CD14-positive monocyte (primary cell): ENCODE measurements at regions not wholly inside any gene's neighbourhood (a gene's known extent, or its start where the extent isn't known, plus 50 kb on each side); places are given as distances from the start of the nearest gene placed in this dataset.

Experiments used
- DNase-seq, 3 donors: peaks; one replicate each; pipeline ENCODE4 v3.0.0-alpha.2; 2011 to 2022
- H2AFZ ChIP-seq: 2 replicates; pipeline ENCODE4 v1.6.0; 2012; ENCODE audit warnings: mild to moderate bottlenecking, low read depth, low read length, inconsistent platforms; ENCODE audit not compliant: insufficient read depth, poor library complexity, severe bottlenecking
- H3K27ac ChIP-seq, 2 donors: 1 replicate in 1 of 2; 2 replicates in 1 of 2; pipeline ENCODE4 v1.5.1; 2012 to 2013; ENCODE audit warnings: low read length in 2 of 2, control low read depth in 1 of 2, inconsistent platforms in 1 of 2, low read depth in 1 of 2, mild to moderate bottlenecking in 1 of 2
- H3K27me3 ChIP-seq, 2 donors: one replicate each; pipeline versions ENCODE4 v1.6.0 to v1.6.1; 2011 to 2013; ENCODE audit warnings: low read length in 2 of 2; ENCODE audit not compliant: control insufficient read depth in 2 of 2, insufficient read depth in 2 of 2
- H3K36me3 ChIP-seq, 2 donors: replicated peaks in 1 of 2; 1 replicate in 1 of 2; 2 replicates in 1 of 2; pipeline versions ENCODE4 v1.5.1 to v1.6.1; 2012 to 2013; ENCODE audit warnings: low read length in 2 of 2, control low read depth in 1 of 2, inconsistent platforms in 1 of 2, mild to moderate bottlenecking in 1 of 2; ENCODE audit not compliant: insufficient read depth in 2 of 2, control insufficient read depth in 1 of 2
- H3K4me1 ChIP-seq, 2 donors: 1 replicate in 1 of 2; 2 replicates in 1 of 2; pipeline versions ENCODE4 v1.5.1 to v1.6.1; 2012 to 2013; ENCODE audit warnings: low read length in 2 of 2, control low read depth in 1 of 2, inconsistent platforms in 1 of 2, mild to moderate bottlenecking in 1 of 2, moderate library complexity in 1 of 2; ENCODE audit not compliant: insufficient read depth in 2 of 2, control insufficient read depth in 1 of 2
- H3K4me2 ChIP-seq: replicated peaks from 2 replicates; pipeline ENCODE3; 2012; ENCODE audit warnings: low read length, moderate library complexity, mild to moderate bottlenecking; ENCODE audit not compliant: poor library complexity, severe bottlenecking; ENCODE audit errors: extremely low read depth
- H3K4me3 ChIP-seq, 3 experiments: fragments of 200-600 bp in 1 of 3; sonication (generic) in 1 of 3; replicated peaks in 1 of 3; 1 replicate in 2 of 3; 2 replicates in 1 of 3; pipeline ENCODE4 v1.5.1; 2011 to 2013; ENCODE audit warnings: low read length in 3 of 3, mild to moderate bottlenecking in 3 of 3, control low read depth in 2 of 3, low read depth in 2 of 3, inconsistent platforms in 1 of 3, moderate library complexity in 1 of 3
- H3K79me2 ChIP-seq: 2 replicates; pipeline ENCODE4 v1.6.0; 2012; ENCODE audit warnings: mild to moderate bottlenecking, control low read depth, inconsistent platforms, low read length, moderate library complexity; ENCODE audit not compliant: insufficient read depth
- H3K9ac ChIP-seq: 2 replicates; pipeline ENCODE4 v1.6.0; 2017; ENCODE audit warnings: low read length, mild to moderate bottlenecking; ENCODE audit not compliant: insufficient read depth, poor library complexity, severe bottlenecking
- H3K9me3 ChIP-seq, 2 donors: replicated peaks in 1 of 2; 1 replicate in 1 of 2; 2 replicates in 1 of 2; pipeline versions ENCODE4 v1.5.1 to v1.6.1; 2012 to 2013; ENCODE audit warnings: low read length in 2 of 2, control low read depth in 1 of 2; ENCODE audit not compliant: control insufficient read depth in 1 of 2, insufficient read depth in 1 of 2
- H4K20me1 ChIP-seq: 2 replicates; pipeline ENCODE4 v1.6.0; 2012; ENCODE audit warnings: mild to moderate bottlenecking, low read length, control low read depth, moderate library complexity; ENCODE audit not compliant: insufficient read depth
- H3K27ac Mint-ChIP-seq, 7 donors: one replicate each; pipeline ENCODE4 v1.8.0; 2020; ENCODE audit warnings: mild to moderate bottlenecking in 7 of 7, mixed read lengths in 7 of 7, moderate library complexity in 6 of 7, inconsistent platforms in 2 of 7
- H3K27me3 Mint-ChIP-seq, 3 donors: one replicate each; pipeline ENCODE4 v1.8.0; 2021 to 2022; ENCODE audit warnings: low read depth in 3 of 3, mild to moderate bottlenecking in 3 of 3, mixed read lengths in 3 of 3, moderate library complexity in 3 of 3, inconsistent platforms in 1 of 3
- H3K36me3 Mint-ChIP-seq, 2 donors: one replicate each; pipeline ENCODE4 v1.8.0; 2020; ENCODE audit warnings: mixed read lengths in 2 of 2, inconsistent platforms in 1 of 2, mild to moderate bottlenecking in 1 of 2
- H3K4me1 Mint-ChIP-seq: one replicate; pipeline ENCODE4 v1.8.0; 2020; ENCODE audit warnings: mild to moderate bottlenecking, mixed read lengths
- H3K4me3 Mint-ChIP-seq, 2 donors: one replicate each; pipeline ENCODE4 v1.8.0; 2020; ENCODE audit warnings: mild to moderate bottlenecking in 2 of 2, mixed read lengths in 2 of 2, moderate library complexity in 1 of 2
- H3K9me3 Mint-ChIP-seq, 7 donors: one replicate each; pipeline ENCODE4 v1.8.0; 2020 to 2022; ENCODE audit warnings: mixed read lengths in 7 of 7, mild to moderate bottlenecking in 6 of 7, moderate library complexity in 6 of 7, inconsistent platforms in 2 of 7
- CTCF ChIP-seq: fragments of 200-600 bp; IDR thresholded peaks from one replicate; pipeline ENCODE4 v1.8.0; 2022; ENCODE audit warnings: antibody characterized with exemption, mild to moderate bottlenecking
- WGBS: methylation state at CpG from one replicate; pipeline ENCODE4 v1.1.5; 2013; ENCODE audit warnings: missing lambda C conversion rate; ENCODE audit not compliant: insufficient coverage; 5-methylcytosine and 5-hydroxymethylcytosine counted together
- intact Hi-C, 2 donors: fragments of 100-400 bp; cut with micrococcal nuclease; formaldehyde crosslinking; loops; one replicate each; pipeline versions ENCODE4 v1.15.0 to v1.15.1; 2023

- no peak overlapping the region for H3K4me2 ChIP-seq
- H3K27ac Mint-ChIP-seq = no peak overlapping the region
- H3K36me3 ChIP-seq = no peaks in the 10 kb centered on the region
- H3K9ac ChIP-seq = no peak overlapping the region
- intact Hi-C loops = no loop called here
- no peaks in the 10 kb centered on the region for H3K27me3 ChIP-seq
- H3K4me1 Mint-ChIP-seq = no peaks in the 10 kb centered on the region
- no peaks in the 10 kb centered on the region for H3K36me3 Mint-ChIP-seq
- no peaks in the 10 kb centered on the region for H3K27me3 Mint-ChIP-seq
- no peaks in the 10 kb centered on the region for H4K20me1 ChIP-seq
- H3K27ac ChIP-seq = no peak overlapping the region
- no peak for TF ChIP-seq CTCF
- no peak for DNase-seq
- H3K4me1 ChIP-seq = no peaks in the 10 kb centered on the region
- no peak overlapping the region for H3K4me3 ChIP-seq
- H3K9me3 Mint-ChIP-seq = peaks cover 0 to 6% (median 4%) of the 10 kb centered on the region in 7 donors
- no peak overlapping the region for H3K4me3 Mint-ChIP-seq
- no peak overlapping the region for H2AFZ ChIP-seq
- H3K9me3 ChIP-seq = peaks cover 0 to 9% of the 10 kb centered on the region in 2 donors
- no peaks in the 10 kb centered on the region for H3K79me2 ChIP-seq
Observed at GRCh38 chr4:132228676-132229075, 920.4 kb upstream of the PCDH10 start.

GRCh38 chr4:132230025-132230424 lies 919.1 kb upstream of the PCDH10 start:
- no peaks in the 10 kb centered on the region for H4K20me1 ChIP-seq
- H3K27ac Mint-ChIP-seq = no peak overlapping the region
- H3K79me2 ChIP-seq = no peaks in the 10 kb centered on the region
- TF ChIP-seq CTCF = no peak
- 70% methylated on average over 4 of the region's 6 CpGs for WGBS
- DNase-seq = no peak
- H3K27ac ChIP-seq = no peak overlapping the region
- intact Hi-C loops = no loop called here
- no peaks in the 10 kb centered on the region for H3K4me1 ChIP-seq
- no peaks in the 10 kb centered on the region for H3K27me3 ChIP-seq
- H3K4me1 Mint-ChIP-seq = no peaks in the 10 kb centered on the region
- no peaks in the 10 kb centered on the region for H3K27me3 Mint-ChIP-seq
- H2AFZ ChIP-seq = no peak overlapping the region
- no peak overlapping the region for H3K4me3 ChIP-seq
- no peak overlapping the region for H3K4me2 ChIP-seq
- H3K36me3 ChIP-seq = no peaks in the 10 kb centered on the region
- H3K4me3 Mint-ChIP-seq = no peak overlapping the region
- no peak overlapping the region for H3K9ac ChIP-seq
- H3K9me3 ChIP-seq = peaks cover 0 to 9% of the 10 kb centered on the region in 2 donors
- H3K9me3 Mint-ChIP-seq = peaks cover 0 to 8% (median 4%) of the 10 kb centered on the region in 7 donors
- H3K36me3 Mint-ChIP-seq = no peaks in the 10 kb centered on the region
